Type B pancreatic cell (in vitro differentiated cells): ENCODE measurements at regions not wholly inside any gene's neighbourhood (a gene's known extent, or its start where the extent isn't known, plus 50 kb on each side); places are given as distances from the start of the nearest gene placed in this dataset.
"Not testable (repeated sequence)": the region's sequence is repeated elsewhere in the genome, so short reads cannot be mapped to it uniquely, and the experiment has no call there.

Source experiments
- DNase-seq: peaks from one replicate; pipeline ENCODE4 v3.0.0; 2021; ENCODE audit warnings: mixed read lengths; ENCODE audit not compliant: unreplicated experiment; ENCODE audit errors: extremely low spot score
- H3K27ac Mint-ChIP-seq: 2 replicates; pipeline ENCODE4 v1.8.0; 2021; ENCODE audit warnings: mild to moderate bottlenecking, mixed read lengths
- H3K27me3 Mint-ChIP-seq: 2 replicates; pipeline ENCODE4 v1.8.0; 2021; ENCODE audit warnings: mixed read lengths
- H3K36me3 Mint-ChIP-seq: 2 replicates; pipeline ENCODE4 v1.8.0; 2021; ENCODE audit warnings: mixed read lengths
- H3K4me1 Mint-ChIP-seq: one replicate; pipeline ENCODE4 v1.8.0; 2021; ENCODE audit warnings: mixed read lengths; ENCODE audit not compliant: unreplicated experiment
- H3K4me3 Mint-ChIP-seq: 2 replicates; pipeline ENCODE4 v1.8.0; 2021; ENCODE audit warnings: mild to moderate bottlenecking, mixed read lengths
- H3K9me3 Mint-ChIP-seq: 2 replicates; pipeline ENCODE4 v1.8.0; 2021; ENCODE audit warnings: mixed read lengths
- TF ChIP-seq, protein P1 (sequence below): fragments of 200-600 bp; sonication (generic); conservative IDR thresholded peaks from 2 replicates; pipeline ENCODE4 v1.5.0; 2021; ENCODE audit warnings: antibody characterized with exemption, mild to moderate bottlenecking

DNA sequence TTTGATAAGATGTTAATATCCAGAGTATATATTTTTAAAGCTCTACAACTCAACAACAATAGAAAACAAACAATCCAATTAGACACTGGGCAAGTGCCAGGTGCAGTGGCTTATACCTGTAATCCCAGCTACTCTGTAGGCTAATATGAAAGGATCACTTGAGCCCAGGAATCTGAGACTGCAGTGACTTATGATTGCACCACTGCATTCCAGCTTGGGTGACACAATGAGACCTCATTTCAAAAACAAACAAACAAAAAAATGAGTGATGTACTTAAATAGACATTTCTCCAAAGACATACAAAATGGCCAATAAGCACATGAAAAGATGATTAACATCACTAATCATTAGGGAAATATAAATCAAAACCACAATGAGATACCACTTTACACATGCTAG lies 356.8 kb upstream of the PCDH10 start:
- no peaks in the 10 kb centered on the region for H3K27me3 Mint-ChIP-seq
- H3K36me3 Mint-ChIP-seq: no peaks in the 10 kb centered on the region
- H3K4me3 Mint-ChIP-seq: no peak overlapping the region
- no peak overlapping the region for H3K27ac Mint-ChIP-seq
- TF ChIP-seq, protein P1, sequence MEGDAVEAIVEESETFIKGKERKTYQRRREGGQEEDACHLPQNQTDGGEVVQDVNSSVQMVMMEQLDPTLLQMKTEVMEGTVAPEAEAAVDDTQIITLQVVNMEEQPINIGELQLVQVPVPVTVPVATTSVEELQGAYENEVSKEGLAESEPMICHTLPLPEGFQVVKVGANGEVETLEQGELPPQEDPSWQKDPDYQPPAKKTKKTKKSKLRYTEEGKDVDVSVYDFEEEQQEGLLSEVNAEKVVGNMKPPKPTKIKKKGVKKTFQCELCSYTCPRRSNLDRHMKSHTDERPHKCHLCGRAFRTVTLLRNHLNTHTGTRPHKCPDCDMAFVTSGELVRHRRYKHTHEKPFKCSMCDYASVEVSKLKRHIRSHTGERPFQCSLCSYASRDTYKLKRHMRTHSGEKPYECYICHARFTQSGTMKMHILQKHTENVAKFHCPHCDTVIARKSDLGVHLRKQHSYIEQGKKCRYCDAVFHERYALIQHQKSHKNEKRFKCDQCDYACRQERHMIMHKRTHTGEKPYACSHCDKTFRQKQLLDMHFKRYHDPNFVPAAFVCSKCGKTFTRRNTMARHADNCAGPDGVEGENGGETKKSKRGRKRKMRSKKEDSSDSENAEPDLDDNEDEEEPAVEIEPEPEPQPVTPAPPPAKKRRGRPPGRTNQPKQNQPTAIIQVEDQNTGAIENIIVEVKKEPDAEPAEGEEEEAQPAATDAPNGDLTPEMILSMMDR: no peak
- DNase-seq: no peak
- no peaks in the 10 kb centered on the region for H3K4me1 Mint-ChIP-seq
- H3K9me3 Mint-ChIP-seq: no peaks in the 10 kb centered on the region

DNA sequence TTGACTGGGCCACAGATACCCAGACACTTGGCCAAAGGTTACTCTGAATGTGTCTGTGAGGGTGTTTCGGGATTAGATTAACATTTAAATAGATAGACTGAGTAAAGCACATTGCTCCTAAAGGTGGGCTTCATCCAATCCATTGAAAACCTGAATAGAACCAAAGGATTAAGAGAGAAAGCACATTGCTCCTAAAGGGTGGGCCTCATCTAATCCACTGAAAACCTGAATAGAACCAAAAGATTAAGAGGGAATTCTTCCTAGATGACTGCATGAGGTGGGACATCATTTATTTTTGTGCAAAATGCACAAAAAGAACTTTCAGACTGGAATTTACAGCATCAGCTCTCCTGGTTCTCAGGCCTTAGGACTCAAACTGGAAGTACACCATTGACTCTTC lies 351.2 kb upstream of the PCDH10 start:
- no peak for DNase-seq

DNA sequence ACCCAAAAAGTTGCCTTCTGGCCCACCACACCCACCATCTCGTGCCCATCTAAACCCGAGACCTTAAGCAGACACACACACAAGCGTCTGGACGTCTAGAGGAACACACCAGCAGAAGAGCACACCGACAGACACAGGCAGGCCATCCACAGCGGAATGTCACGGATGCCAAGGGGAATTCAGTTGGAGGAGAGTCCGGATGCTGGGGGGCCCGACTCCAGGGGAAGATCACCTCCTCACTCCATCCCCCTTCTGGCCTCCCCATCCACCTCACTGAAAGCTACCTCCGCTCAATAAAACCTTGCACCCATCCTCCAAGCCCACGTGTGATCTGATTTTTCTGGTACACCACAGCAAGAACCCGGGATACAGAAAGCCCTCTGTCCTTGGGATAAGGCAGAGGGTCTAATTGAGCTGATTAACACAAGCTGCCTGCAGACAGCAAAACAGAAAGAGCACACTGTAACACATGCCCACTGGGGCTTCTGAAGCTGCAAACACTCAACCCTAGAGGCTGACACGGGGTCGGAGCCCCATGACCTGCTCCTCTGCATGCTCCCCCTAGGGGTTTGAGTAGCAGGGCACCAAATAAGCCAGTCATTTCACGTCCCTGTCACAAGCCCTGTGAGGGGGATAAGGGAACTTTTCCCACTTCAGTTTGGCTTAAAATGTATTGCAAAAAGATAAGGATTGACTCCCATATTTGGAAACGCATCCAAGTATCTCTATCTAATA lies 339.6 kb upstream of the PCDH10 start:
- Mint-ChIP-seq H3K4me3 (no peak overlapping the region), H3K27me3 (peaks cover 13% of the 10 kb centered on the region), H3K4me1 (no peaks in the 10 kb centered on the region), H3K36me3 (no peaks in the 10 kb centered on the region), H3K27ac (no peak overlapping the region), H3K9me3 (peaks cover 4% of the 10 kb centered on the region)
- DNase-seq: no peak
- TF ChIP-seq, protein P1: no peak

More for the DNA sequence above, 351.2 kb upstream of the PCDH10 start:
- Mint-ChIP-seq H3K4me3 (no peak overlapping the region), H3K36me3 (no peaks in the 10 kb centered on the region), H3K9me3 (no peaks in the 10 kb centered on the region), H3K4me1 (no peaks in the 10 kb centered on the region), H3K27me3 (no peaks in the 10 kb centered on the region), H3K27ac (no peak overlapping the region)
- TF ChIP-seq, protein P1: no peak

DNA sequence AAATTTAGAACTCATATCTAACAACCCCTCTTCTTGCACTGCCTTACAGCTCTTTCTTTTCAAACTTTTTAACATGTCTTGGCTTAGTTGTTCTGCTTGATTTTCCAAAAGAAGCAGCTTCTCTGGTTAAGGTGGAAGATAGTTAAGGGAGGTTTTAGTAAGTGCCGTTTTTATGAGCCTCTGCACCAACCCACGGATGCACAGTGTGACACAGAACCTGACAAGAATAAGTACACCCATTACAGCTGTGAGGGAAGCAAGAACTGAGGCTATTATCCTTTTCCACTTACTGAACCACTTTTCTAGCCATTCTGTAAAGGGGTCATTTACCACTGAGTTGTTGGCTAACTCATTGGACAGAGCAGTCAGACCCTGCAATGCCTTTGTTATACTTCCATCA lies 336.0 kb upstream of the PCDH10 start:
- H3K9me3 Mint-ChIP-seq, H3K4me1 Mint-ChIP-seq, H3K36me3 Mint-ChIP-seq, H3K4me3 Mint-ChIP-seq, DNase-seq, H3K27ac Mint-ChIP-seq: not testable (repeated sequence)
- H3K27me3 Mint-ChIP-seq: peaks cover 23% of the 10 kb centered on the region

DNA sequence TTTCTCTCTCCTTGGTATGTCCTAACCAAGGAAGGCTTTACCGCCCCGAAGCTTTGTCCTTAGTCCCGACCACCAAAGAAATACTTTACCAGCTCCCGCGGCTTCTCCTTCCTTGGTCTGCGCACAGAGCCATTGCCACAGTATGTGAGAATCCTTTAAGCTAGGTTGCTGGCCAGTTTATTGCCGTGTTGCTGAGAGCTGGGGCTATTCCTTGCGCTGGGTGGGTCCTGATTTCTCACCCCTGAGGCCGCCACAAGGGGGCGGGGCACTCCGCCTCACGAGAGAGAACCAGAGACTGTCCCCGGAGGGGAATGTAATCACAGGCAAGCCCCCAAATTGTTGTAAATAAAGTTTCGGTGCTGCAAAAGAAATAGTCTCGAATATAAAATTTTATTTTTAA lies 331.0 kb upstream of the PCDH10 start:
- Mint-ChIP-seq H3K9me3 (no peaks in the 10 kb centered on the region), H3K27me3 (peaks cover 25% of the 10 kb centered on the region), H3K36me3 (no peaks in the 10 kb centered on the region), H3K4me3 (peak overlapping the region; percentile 59), H3K4me1 (no peaks in the 10 kb centered on the region), H3K27ac (no peak overlapping the region)
- TF ChIP-seq, protein P1: peak; percentile 61
- no peak for DNase-seq

DNA sequence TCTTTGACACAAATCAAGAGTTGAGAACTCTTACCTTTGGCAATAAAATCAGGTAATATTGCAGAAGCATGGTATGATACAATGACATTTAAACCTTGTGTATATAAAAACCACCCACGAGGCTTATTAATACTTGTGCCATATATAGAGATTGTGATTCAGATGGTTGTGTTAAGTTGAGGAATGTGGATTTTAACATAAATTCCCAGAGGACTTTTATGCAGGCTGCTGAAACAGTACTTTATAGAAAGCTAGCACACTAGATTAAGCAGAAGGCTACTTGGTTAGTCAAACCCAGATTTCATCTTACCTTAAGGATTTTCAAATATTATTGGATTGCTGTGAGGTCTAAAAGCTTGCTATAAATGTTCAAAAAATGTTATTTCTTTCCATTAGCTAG lies 325.7 kb upstream of the PCDH10 start:
- no peak for DNase-seq
- TF ChIP-seq, protein P1: no peak

More for the DNA sequence above, 325.7 kb upstream of the PCDH10 start:
- Mint-ChIP-seq H3K27me3 (peaks cover 8% of the 10 kb centered on the region), H3K9me3 (no peaks in the 10 kb centered on the region), H3K36me3 (no peaks in the 10 kb centered on the region), H3K4me3 (no peak overlapping the region), H3K4me1 (no peaks in the 10 kb centered on the region), H3K27ac (no peak overlapping the region)
